IMR-90 (cell line): ENCODE measurements at regions not wholly inside any gene's neighbourhood (a gene's known extent, or its start where the extent isn't known, plus 50 kb on each side); places are given as distances from the start of the nearest gene placed in this dataset.

Experiments used
- ATAC-seq: fragments of 200-7000 bp; cut with Tn5 transposase; 2 replicates; pipeline ENCODE4 v1.9.1; 2020; ENCODE audit warnings: low read depth, mild to moderate bottlenecking, moderate library complexity
- BruUV-seq: library from RNA; stranded (reverse); fragments of 400-500 nt; replicated peaks from 2 replicates; lab custom pipeline; 2021; lab: Mats Ljungman, UMichigan
- CTCF ChIA-PET: fragments of 300-600 bp; formaldehyde crosslinking; extraction: SDS; loops from one replicate; lab custom pipeline; 2021; ENCODE audit warnings: antibody characterized with exemption; lab: Yijun Ruan, JAX
- POLR2A ChIA-PET: fragments of 300-600 bp; sonication (Branson Sonifier 250); formaldehyde crosslinking; loops from one replicate; lab custom pipeline; 2022; ENCODE audit warnings: antibody characterized with exemption; ENCODE audit not compliant: unreplicated experiment; lab: Charles Lee
- DNase-seq: peaks from one replicate; pipeline ENCODE4 v3.0.0; 2013
- H2AFZ ChIP-seq: replicated peaks from 2 replicates; pipeline ENCODE3; 2013; ENCODE audit warnings: low read length, mild to moderate bottlenecking; ENCODE audit not compliant: poor library complexity
- H2AK5ac ChIP-seq: 2 replicates; pipeline ENCODE4 v1.6.1; 2013; ENCODE audit warnings: low read depth, low read length, inconsistent platforms
- H2AK9ac ChIP-seq: replicated peaks from 2 replicates; pipeline ENCODE3; 2013; ENCODE audit warnings: mild to moderate bottlenecking, low read depth, low read length, moderate library complexity; ENCODE audit not compliant: poor library complexity
- H2BK120ac ChIP-seq: 2 replicates; pipeline ENCODE4 v1.6.1; 2013; ENCODE audit warnings: low read depth, low read length, inconsistent platforms
- H2BK15ac ChIP-seq: 3 replicates; pipeline ENCODE4 v1.6.1; 2013; ENCODE audit warnings: low read depth, low read length, inconsistent platforms
- H2BK20ac ChIP-seq: 2 replicates; pipeline ENCODE4 v1.6.1; 2013; ENCODE audit warnings: low read depth, mild to moderate bottlenecking, inconsistent platforms, low read length, moderate library complexity
- H2BK5ac ChIP-seq: 2 replicates; pipeline ENCODE4 v1.6.1; 2013; ENCODE audit warnings: mild to moderate bottlenecking, low read depth, low read length, inconsistent platforms; ENCODE audit not compliant: poor library complexity, severe bottlenecking
- H3K14ac ChIP-seq: replicated peaks from 2 replicates; pipeline ENCODE4 v1.6.1; 2013; ENCODE audit warnings: low read depth, low read length, inconsistent platforms
- H3K18ac ChIP-seq: 2 replicates; pipeline ENCODE4 v1.6.1; 2013; ENCODE audit warnings: low read depth, low read length, control low read depth
- H3K23ac ChIP-seq: 2 replicates; pipeline ENCODE4 v1.6.1; 2013; ENCODE audit warnings: low read depth, low read length, inconsistent platforms
- H3K27ac ChIP-seq: 2 replicates; pipeline ENCODE4 v1.5.1; 2013; ENCODE audit warnings: mild to moderate bottlenecking, control low read depth, low read length; ENCODE audit not compliant: insufficient read depth
- H3K27me3 ChIP-seq: 2 replicates; pipeline ENCODE4 v1.6.1; 2013; ENCODE audit warnings: low read length; ENCODE audit not compliant: control insufficient read depth, insufficient read depth
- H3K36me3 ChIP-seq: 2 replicates; pipeline ENCODE4 v1.6.1; 2013; ENCODE audit warnings: low read length, mixed read lengths; ENCODE audit not compliant: control insufficient read depth, insufficient read depth
- H3K4ac ChIP-seq: 2 replicates; pipeline ENCODE4 v1.6.1; 2013; ENCODE audit warnings: low read depth, low read length, inconsistent platforms
- H3K4me1 ChIP-seq: 2 replicates; pipeline ENCODE4 v1.6.1; 2013; ENCODE audit warnings: low read length, mixed read lengths; ENCODE audit not compliant: control insufficient read depth, insufficient read depth
- H3K4me2 ChIP-seq: 2 replicates; pipeline ENCODE4 v1.6.1; 2013; ENCODE audit warnings: low read depth, mild to moderate bottlenecking, control low read depth, low read length, moderate library complexity
- H3K4me3 ChIP-seq: 2 replicates; pipeline ENCODE4 v1.5.1; 2013; ENCODE audit warnings: low read depth, mild to moderate bottlenecking, control low read depth, low read length, moderate library complexity; ENCODE audit not compliant: insufficient read depth
- H3K56ac ChIP-seq: 2 replicates; pipeline ENCODE4 v1.6.1; 2013; ENCODE audit warnings: low read length, inconsistent platforms; ENCODE audit not compliant: insufficient read depth; ENCODE audit errors: extremely low read depth
- H3K79me1 ChIP-seq, 2 experiments: 2 replicates each; pipeline ENCODE4 v1.6.1; 2013; ENCODE audit warnings: low read length in 2 of 2, inconsistent platforms in 1 of 2, low read depth in 1 of 2
- H3K9ac ChIP-seq: 2 replicates; pipeline ENCODE4 v1.6.1; 2013; ENCODE audit warnings: low read depth, low read length, control low read depth
- H3K9me1 ChIP-seq: 2 replicates; pipeline ENCODE4 v1.6.1; 2013; ENCODE audit warnings: low read length, inconsistent platforms; ENCODE audit not compliant: insufficient read depth
- H3K9me3 ChIP-seq: 2 replicates; pipeline ENCODE4 v1.6.1; 2013; ENCODE audit warnings: low read length; ENCODE audit not compliant: control insufficient read depth, insufficient read depth
- H4K20me1 ChIP-seq: 2 replicates; pipeline ENCODE4 v1.6.1; 2013; ENCODE audit warnings: low read length, inconsistent platforms; ENCODE audit not compliant: insufficient read depth
- H4K5ac ChIP-seq: 2 replicates; pipeline ENCODE4 v1.6.1; 2013; ENCODE audit warnings: mild to moderate bottlenecking, low read depth, low read length, control low read depth
- H4K8ac ChIP-seq, 2 experiments: 2 replicates each; pipeline ENCODE4 v1.6.1; 2013; ENCODE audit warnings: low read depth in 2 of 2, low read length in 2 of 2, control low read depth in 1 of 2, inconsistent platforms in 1 of 2
- H4K91ac ChIP-seq: 2 replicates; pipeline ENCODE4 v1.6.1; 2013; ENCODE audit warnings: low read depth, low read length, inconsistent platforms; ENCODE audit not compliant: insufficient read depth
- BHLHE40 ChIP-seq: fragments of 150-350 bp; IDR thresholded peaks from 2 replicates; pipeline ENCODE4 v1.6.1; 2016; ENCODE audit warnings: mild to moderate bottlenecking, low read depth, low read length
- CEBPB ChIP-seq: IDR thresholded peaks from 2 replicates; pipeline ENCODE4 v1.6.1; 2012; ENCODE audit warnings: low read depth, low read length, improper control_type of control experiment
- CHD1 ChIP-seq: IDR thresholded peaks from 2 replicates; pipeline ENCODE4 v1.6.1; 2012; ENCODE audit warnings: low read depth, low read length, improper control_type of control experiment
- ELK1 ChIP-seq: fragments of 150-350 bp; IDR thresholded peaks from 2 replicates; pipeline ENCODE4 v1.6.1; 2016; ENCODE audit warnings: low read depth, mild to moderate bottlenecking, low read length, moderate library complexity, borderline replicate concordance
- FOS ChIP-seq: fragments of 150-350 bp; IDR thresholded peaks from 2 replicates; pipeline ENCODE4 v1.6.1; 2016; ENCODE audit warnings: low read depth, low read length
- MAFK ChIP-seq: IDR thresholded peaks from 2 replicates; pipeline ENCODE4 v1.6.1; 2012; ENCODE audit warnings: low read depth, low read length, improper control_type of control experiment
- MXI1 ChIP-seq: IDR thresholded peaks from 2 replicates; pipeline ENCODE4 v1.6.1; 2012; ENCODE audit warnings: low read depth, mild to moderate bottlenecking, low read length, moderate library complexity, borderline replicate concordance
- NFE2L2 ChIP-seq: fragments of 150-350 bp; IDR thresholded peaks from 2 replicates; pipeline ENCODE4 v1.6.1; 2016; ENCODE audit warnings: low read depth, mild to moderate bottlenecking, low read length
- POLR2A ChIP-seq: IDR thresholded peaks from 2 replicates; pipeline ENCODE4 v1.6.1; 2012; ENCODE audit warnings: mild to moderate bottlenecking, low read depth, low read length
- RAD21 ChIP-seq: IDR thresholded peaks from 2 replicates; pipeline ENCODE4 v1.6.1; 2012; ENCODE audit warnings: low read length, improper control_type of control experiment
- RCOR1 ChIP-seq: IDR thresholded peaks from 2 replicates; pipeline ENCODE4 v1.6.1; 2012; ENCODE audit warnings: mild to moderate bottlenecking, low read length, improper control_type of control experiment; ENCODE audit not compliant: insufficient replicate concordance
- RFX5 ChIP-seq: IDR thresholded peaks from 2 replicates; pipeline ENCODE4 v1.8.0; 2012; ENCODE audit warnings: low read depth, mild to moderate bottlenecking, low read length, moderate library complexity
- SMC3 ChIP-seq: fragments of 150-350 bp; IDR thresholded peaks from 2 replicates; pipeline ENCODE4 v1.6.1; 2016; ENCODE audit warnings: low read depth, mild to moderate bottlenecking, antibody characterized with exemption, low read length, moderate library complexity
- USF2 ChIP-seq: fragments of 150-350 bp; IDR thresholded peaks from 2 replicates; pipeline ENCODE4 v1.6.1; 2017; ENCODE audit warnings: mild to moderate bottlenecking, antibody characterized with exemption, low read length, low read depth
- WGBS, 2 experiments: methylation state at CpG; one replicate each; pipeline versions ENCODE4 v1.1.5 to v1.1.7; 2013; ENCODE audit warnings: missing lambda C conversion rate in 2 of 2; ENCODE audit not compliant: insufficient read length in 1 of 2; ENCODE audit errors: extremely low coverage in 2 of 2; 5-methylcytosine and 5-hydroxymethylcytosine counted together
- dilution Hi-C: fragments of 300-500 bp; cut with HindIII; formaldehyde crosslinking; loops from one replicate; pipeline ENCODE4 v1.14.3; 2018; ENCODE audit warnings: low sequenced_read_pairs; ENCODE audit not compliant: unreplicated experiment
- in situ Hi-C: fragments of 300-500 bp; cut with MboI; formaldehyde crosslinking; loops from 3 replicates; pipeline ENCODE4 v1.14.3; 2019; ENCODE audit warnings: low sequenced_read_pairs, inconsistent platforms, mixed read lengths
- intact Hi-C: fragments of 100-400 bp; cut with micrococcal nuclease; formaldehyde crosslinking; loops from 2 replicates; pipeline ENCODE4 v1.10.0; 2022

- H2BK15ac ChIP-seq: no peak overlapping the region
- H3K9me1 ChIP-seq: no peaks in the 10 kb centered on the region
- WGBS, 2 experiments: no CpG with 5 or more reads among the region's 8 CpGs
- H3K56ac ChIP-seq: no peak overlapping the region
- H3K9me3 ChIP-seq: no peaks in the 10 kb centered on the region
- H4K91ac ChIP-seq: no peak overlapping the region
- in situ Hi-C loops (loop anchor here (10.0 kb wide), 1 partner anchor 470 kb away; no protein-coding TSS in a partner anchor), intact Hi-C loops (no loop called here), dilution Hi-C loops (no loop called here)
- H3K4me2 ChIP-seq: no peak overlapping the region
- no peak overlapping the region for H3K23ac ChIP-seq
- H3K4me3 ChIP-seq: no peak overlapping the region
- H2AK5ac ChIP-seq: no peak overlapping the region
- no peak overlapping the region for H3K14ac ChIP-seq
- H3K9ac ChIP-seq: no peak overlapping the region
- H4K20me1 ChIP-seq: no peaks in the 10 kb centered on the region
- no peaks in the 10 kb centered on the region for H3K4me1 ChIP-seq
- H2AFZ ChIP-seq: no peak overlapping the region
- no peak overlapping the region for H3K27ac ChIP-seq
- BruUV-seq: no TSS peak
- no peak overlapping the region for H2AK9ac ChIP-seq
- H2BK20ac ChIP-seq: no peak overlapping the region
- H2BK5ac ChIP-seq: no peak overlapping the region
- H2BK120ac ChIP-seq: no peak overlapping the region
- H3K4ac ChIP-seq: no peak overlapping the region
- no peak overlapping the region for H4K8ac ChIP-seq
- peak; percentile 1 for DNase-seq
- H4K5ac ChIP-seq: no peak overlapping the region
- ChIA-PET CTCF (no interaction called here), POLR2A (no interaction called here)
- H3K27me3 ChIP-seq: no peaks in the 10 kb centered on the region; the same call in none of the 2 replicates
- ATAC-seq: no peak
- no peaks in the 10 kb centered on the region for H3K36me3 ChIP-seq
- H3K79me1 ChIP-seq: no peaks in the 10 kb centered on the region
- H3K18ac ChIP-seq: no peak overlapping the region
- TF ChIP-seq CEBPB (no peak), NFE2L2 (no peak), RCOR1 (no peak), SMC3 (no peak), ELK1 (no peak), RFX5 (no peak), USF2 (no peak), POLR2A (no peak), CHD1 (no peak), MXI1 (no peak), FOS (no peak), RAD21 (no peak), BHLHE40 (no peak), MAFK (no peak)
Measured at GRCh38 chr15:60184579-60184978, 180.5 kb downstream of the FOXB1 start.
